ENCODE measurements at regions not wholly inside any gene's neighbourhood (a gene's known extent, or its start where the extent isn't known, plus 50 kb on each side); places are given as distances from the start of the nearest gene placed in this dataset.

DNA sequence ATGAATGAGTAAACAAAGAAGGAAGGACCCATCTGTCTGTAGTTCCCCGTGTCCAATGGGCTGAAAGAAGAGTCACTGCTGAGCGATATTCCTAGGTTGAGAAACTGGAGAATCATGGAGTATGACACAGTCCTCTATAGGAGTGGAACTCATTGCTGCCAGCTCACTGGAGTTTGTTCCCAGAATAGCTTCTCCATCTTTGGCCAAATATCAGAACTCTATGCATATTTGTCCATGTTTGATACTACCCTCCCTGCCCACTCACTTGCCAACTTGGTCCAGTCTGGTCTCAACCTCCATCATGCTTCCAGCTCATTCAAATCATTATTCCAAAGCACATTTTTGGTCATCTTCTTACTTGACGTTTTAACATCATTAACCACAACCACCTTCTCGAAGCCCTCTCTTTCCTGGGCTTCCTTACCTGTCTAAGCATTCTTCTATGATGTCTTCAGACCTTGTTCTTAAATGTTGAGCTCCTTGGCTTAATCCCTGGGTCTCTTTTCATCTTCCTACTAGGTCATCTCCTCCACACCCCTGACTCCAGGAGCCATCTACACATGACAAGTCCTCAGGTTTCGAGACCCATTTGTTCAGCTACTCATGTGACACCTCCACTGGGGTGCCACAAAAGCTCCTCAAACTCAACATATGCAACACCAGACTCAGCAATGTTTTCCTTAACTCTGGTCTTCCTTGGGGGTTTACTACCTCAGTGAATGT lies 221.6 kb downstream of the MYCN start:
- H3K36me3 ChIP-seq (replicated peaks in 1 of 2), result no peaks in the 10 kb centered on the region
- H3K27ac ChIP-seq, result no peak overlapping the region
- H3K27me3 ChIP-seq, result no peaks in the 10 kb centered on the region
- no peak for DNase-seq
- H3K4me3 ChIP-seq, result no peak overlapping the region
- intact Hi-C loops (cut with DNase I), result no loop called here
- no peaks in the 10 kb centered on the region for H3K4me1 ChIP-seq (replicated peaks in 1 of 2)
- no peaks in the 10 kb centered on the region for H3K9me3 ChIP-seq (replicated peaks in 1 of 3)
- TF ChIP-seq POLR2A (IDR thresholded peaks at IDR 0.05), result no peak
- TF ChIP-seq, protein P1, sequence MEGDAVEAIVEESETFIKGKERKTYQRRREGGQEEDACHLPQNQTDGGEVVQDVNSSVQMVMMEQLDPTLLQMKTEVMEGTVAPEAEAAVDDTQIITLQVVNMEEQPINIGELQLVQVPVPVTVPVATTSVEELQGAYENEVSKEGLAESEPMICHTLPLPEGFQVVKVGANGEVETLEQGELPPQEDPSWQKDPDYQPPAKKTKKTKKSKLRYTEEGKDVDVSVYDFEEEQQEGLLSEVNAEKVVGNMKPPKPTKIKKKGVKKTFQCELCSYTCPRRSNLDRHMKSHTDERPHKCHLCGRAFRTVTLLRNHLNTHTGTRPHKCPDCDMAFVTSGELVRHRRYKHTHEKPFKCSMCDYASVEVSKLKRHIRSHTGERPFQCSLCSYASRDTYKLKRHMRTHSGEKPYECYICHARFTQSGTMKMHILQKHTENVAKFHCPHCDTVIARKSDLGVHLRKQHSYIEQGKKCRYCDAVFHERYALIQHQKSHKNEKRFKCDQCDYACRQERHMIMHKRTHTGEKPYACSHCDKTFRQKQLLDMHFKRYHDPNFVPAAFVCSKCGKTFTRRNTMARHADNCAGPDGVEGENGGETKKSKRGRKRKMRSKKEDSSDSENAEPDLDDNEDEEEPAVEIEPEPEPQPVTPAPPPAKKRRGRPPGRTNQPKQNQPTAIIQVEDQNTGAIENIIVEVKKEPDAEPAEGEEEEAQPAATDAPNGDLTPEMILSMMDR (IDR thresholded peaks at IDR 0.05), result no peak
- 86 to 97% (median 91%) methylated on average over 5 of the region's 5 CpGs for WGBS, 4 donors

DNA sequence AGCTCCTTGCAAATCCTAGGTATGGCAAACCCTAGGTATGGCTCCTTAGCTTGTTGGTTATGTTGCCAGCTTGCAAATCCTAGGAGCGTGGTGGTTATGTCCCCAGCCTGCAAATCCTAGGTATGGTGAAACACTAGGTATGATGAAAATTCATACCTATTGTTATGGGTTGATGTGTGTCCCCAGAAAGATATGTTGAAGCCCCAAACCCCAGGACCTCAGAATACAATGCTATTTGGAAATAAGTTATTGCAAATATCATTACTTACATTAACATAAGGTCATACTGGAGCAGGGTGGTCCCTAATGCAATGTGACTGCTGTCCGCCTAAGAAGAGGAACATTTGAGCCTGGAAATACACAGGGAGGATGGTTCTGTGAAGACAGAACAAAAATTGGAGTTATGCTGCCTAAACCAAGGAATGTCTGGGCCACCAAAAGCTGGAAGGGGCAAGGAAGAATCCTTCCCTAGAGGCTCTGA lies 220.8 kb downstream of the MYCN start:
- Histone ChIP-seq H3K9me3 (replicated peaks in 1 of 3) (no peaks in the 10 kb centered on the region), H3K4me3 (no peak overlapping the region), H3K4me1 (replicated peaks in 1 of 2) (no peaks in the 10 kb centered on the region), H3K27me3 (no peaks in the 10 kb centered on the region), H3K27ac (no peak overlapping the region), H3K36me3 (replicated peaks in 1 of 2) (no peaks in the 10 kb centered on the region)
- intact Hi-C loops (cut with DNase I), result no loop called here
- DNase-seq, result no peak
- WGBS, 4 donors, result 40 to 80% (median 53%) methylated on average over 1 to 2 of the region's 2 CpGs
- TF ChIP-seq, protein P1 (IDR thresholded peaks at IDR 0.05), result no peak
- no peak for TF ChIP-seq POLR2A (IDR thresholded peaks at IDR 0.05)

DNA sequence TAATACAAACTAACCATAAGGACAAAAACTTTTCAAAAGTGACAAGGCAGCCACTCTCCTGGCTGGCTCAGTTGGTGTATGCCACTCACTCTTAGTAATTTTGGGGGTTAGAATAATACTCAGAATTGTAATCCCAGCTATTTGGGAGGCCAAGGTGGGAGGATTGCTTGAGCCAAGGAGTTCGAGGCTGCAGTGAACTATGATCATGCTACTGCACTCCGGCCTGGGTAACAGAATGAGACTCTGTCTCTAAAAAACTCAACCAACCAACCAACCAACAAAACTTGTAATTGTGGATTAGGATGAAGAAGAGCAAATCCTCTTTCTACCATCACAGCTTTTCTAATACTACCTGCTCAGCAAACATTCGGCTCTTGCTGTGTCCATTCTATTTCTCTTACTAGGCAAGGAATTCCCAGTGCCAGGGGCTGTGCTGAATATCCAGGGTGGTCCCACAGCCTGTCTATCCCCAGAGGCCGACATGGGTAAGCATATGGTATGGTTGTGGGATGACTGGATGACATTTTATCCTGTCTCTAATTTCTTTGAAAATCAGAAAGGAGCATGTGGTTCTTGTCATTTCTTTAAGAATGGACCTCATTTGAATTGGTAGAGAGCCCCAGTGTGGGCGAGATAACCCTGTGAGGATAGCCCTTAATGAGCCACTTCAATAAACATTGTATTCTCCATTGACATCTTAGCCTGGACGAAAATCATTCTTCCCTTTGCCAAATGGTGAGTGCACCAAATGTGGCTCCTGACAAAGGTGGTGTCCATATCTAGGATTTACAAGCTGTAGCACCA lies 220.1 kb downstream of the MYCN start:
- 73 to 87% (median 79%) methylated on average over 6 of the region's 6 CpGs for WGBS, 4 donors
- no peaks in the 10 kb centered on the region for H3K9me3 ChIP-seq (replicated peaks in 1 of 3)
- no peak for DNase-seq
- H3K4me3 ChIP-seq, result no peak overlapping the region
- H3K4me1 ChIP-seq (replicated peaks in 1 of 2), result no peaks in the 10 kb centered on the region
- no peak overlapping the region for H3K27ac ChIP-seq
- intact Hi-C loops (cut with DNase I), result no loop called here
- H3K27me3 ChIP-seq, result no peaks in the 10 kb centered on the region
- no peaks in the 10 kb centered on the region for H3K36me3 ChIP-seq (replicated peaks in 1 of 2)
- TF ChIP-seq, protein P1 (IDR thresholded peaks at IDR 0.05), result no peak
- no peak for TF ChIP-seq POLR2A (IDR thresholded peaks at IDR 0.05)

DNA sequence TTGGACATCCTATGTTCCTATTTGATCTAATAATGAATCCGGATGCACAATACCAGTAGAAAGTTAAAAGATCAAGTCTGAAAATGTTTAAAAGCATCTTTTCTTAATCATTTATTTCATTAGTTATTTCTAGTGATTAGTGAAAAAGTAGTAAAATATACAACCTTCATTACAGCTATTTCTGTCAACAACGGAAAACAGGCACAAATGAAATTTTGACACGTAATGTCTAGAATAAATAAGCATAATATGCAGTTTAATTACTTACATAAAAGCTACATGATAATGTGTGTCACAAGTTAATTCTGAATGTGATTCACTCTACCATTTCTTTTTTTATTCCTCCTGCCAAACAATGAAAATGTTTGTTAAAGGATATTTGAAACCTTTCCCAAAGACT lies 216.1 kb downstream of the MYCN start:
- DNase-seq, result no peak
- H3K36me3 ChIP-seq (replicated peaks in 1 of 2), result no peaks in the 10 kb centered on the region
- intact Hi-C loops (cut with DNase I), result no loop called here
- 81 to 86% (median 83%) methylated on average over 3 of the region's 3 CpGs for WGBS, 4 donors
- no peaks in the 10 kb centered on the region for H3K4me1 ChIP-seq (replicated peaks in 1 of 2)
- no peak overlapping the region for H3K27ac ChIP-seq
- TF ChIP-seq, protein P1 (IDR thresholded peaks at IDR 0.05), result no peak
- no peak for TF ChIP-seq POLR2A (IDR thresholded peaks at IDR 0.05)
- H3K4me3 ChIP-seq, result no peak overlapping the region
- H3K27me3 ChIP-seq, result no peaks in the 10 kb centered on the region
- H3K9me3 ChIP-seq (replicated peaks in 1 of 3), result no peaks in the 10 kb centered on the region
